B cell (primary cell): ENCODE measurements at regions not wholly inside any gene's neighbourhood (a gene's known extent, or its start where the extent isn't known, plus 50 kb on each side); places are given as distances from the start of the nearest gene placed in this dataset.

Experiments used
- ATAC-seq: fragments of 200-7000 bp; cut with Tn5 transposase; one replicate; pipeline ENCODE4 v1.10.0; 2021; ENCODE audit warnings: low read depth, mild to moderate bottlenecking, moderate number of reproducible peaks, moderate library complexity
- CTCF ChIA-PET: fragments of 350-600 bp; sonication (Branson Sonifier 250); formaldehyde crosslinking; loops from one replicate; lab custom pipeline; 2021; ENCODE audit warnings: antibody characterized with exemption, inconsistent platforms; lab: Charles Lee
- POLR2A ChIA-PET: fragments of 350-600 bp; sonication (Branson Sonifier 250); formaldehyde crosslinking; loops from one replicate; lab custom pipeline; 2021; ENCODE audit warnings: antibody characterized with exemption; lab: Charles Lee
- DNase-seq: peaks from one replicate; pipeline ENCODE4 v3.0.0; 2013
- H2AFZ ChIP-seq: 2 replicates; pipeline ENCODE4 v1.6.1; 2012; ENCODE audit warnings: mild to moderate bottlenecking, low read depth, low read length; ENCODE audit not compliant: insufficient read depth, poor library complexity, severe bottlenecking
- H3K27ac ChIP-seq, 2 donors: 1 replicate in 1 of 2; 2 replicates in 1 of 2; pipeline ENCODE4 v1.5.1; 2012 to 2013; ENCODE audit warnings: low read length in 2 of 2, mild to moderate bottlenecking in 2 of 2, moderate library complexity in 1 of 2
- H3K27me3 ChIP-seq, 4 experiments: fragments of 200-600 bp in 1 of 4; sonication (generic) in 1 of 4; replicated peaks in 1 of 4; 1 replicate in 2 of 4; 2 replicates in 2 of 4; pipeline versions ENCODE4 v1.6.1 to v1.7.0; 2013 to 2016; ENCODE audit warnings: low read length in 3 of 4, mild to moderate bottlenecking in 2 of 4, mixed read lengths in 1 of 4, moderate library complexity in 1 of 4; ENCODE audit not compliant: insufficient read depth in 4 of 4, control insufficient read depth in 3 of 4; ENCODE audit errors: control extremely low read depth in 1 of 4
- H3K36me3 ChIP-seq, 2 experiments: replicated peaks in 1 of 2; 1 replicate in 1 of 2; 2 replicates in 1 of 2; pipeline versions ENCODE4 v1.6.1 to v1.7.1; 2013; ENCODE audit warnings: low read length in 1 of 2; ENCODE audit not compliant: insufficient read depth in 2 of 2, control insufficient read depth in 1 of 2; ENCODE audit errors: control extremely low read depth in 1 of 2, extremely low read depth in 1 of 2
- H3K4me1 ChIP-seq, 2 donors: fragments of 200-600 bp in 1 of 2; sonication (generic) in 1 of 2; 1 replicate in 1 of 2; 2 replicates in 1 of 2; pipeline versions ENCODE4 v1.5.1 to v1.6.1; 2013 to 2017; ENCODE audit warnings: low read length in 2 of 2; ENCODE audit not compliant: control insufficient read depth in 2 of 2, insufficient read depth in 2 of 2
- H3K4me2 ChIP-seq: replicated peaks from 2 replicates; pipeline ENCODE3; 2012; ENCODE audit warnings: mild to moderate bottlenecking, low read depth, low read length; ENCODE audit not compliant: poor library complexity, severe bottlenecking
- H3K4me3 ChIP-seq, 5 experiments: fragments of 200-600 bp in 1 of 5; sonication (generic) in 1 of 5; 1 replicate in 3 of 5; 2 replicates in 2 of 5; pipeline versions ENCODE4 v1.5.1 to v1.7.0; 2011 to 2016; ENCODE audit warnings: low read length in 4 of 5, mild to moderate bottlenecking in 4 of 5, low read depth in 2 of 5, control low read depth in 1 of 5, moderate library complexity in 1 of 5; ENCODE audit not compliant: insufficient read depth in 1 of 5; ENCODE audit errors: control extremely low read depth in 1 of 5, extremely low read depth in 1 of 5
- H3K79me2 ChIP-seq: fragments of 200-600 bp; sonication (generic); one replicate; pipeline ENCODE4 v1.6.0; 2016; ENCODE audit warnings: low read length; ENCODE audit not compliant: control insufficient read depth, insufficient read depth
- H3K9ac ChIP-seq: fragments of 200-600 bp; sonication (generic); 2 replicates; pipeline ENCODE4 v1.6.1; 2017; ENCODE audit warnings: mild to moderate bottlenecking, low read length, moderate library complexity
- H3K9me3 ChIP-seq, 3 donors: one replicate each; pipeline versions ENCODE4 v1.6.1 to v1.7.1; 2013; ENCODE audit warnings: low read length in 2 of 3; ENCODE audit not compliant: control insufficient read depth in 2 of 3, insufficient read depth in 1 of 3; ENCODE audit errors: control extremely low read depth in 1 of 3
- H4K20me1 ChIP-seq: 2 replicates; pipeline ENCODE4 v1.6.0; 2012; ENCODE audit warnings: mild to moderate bottlenecking, low read length; ENCODE audit not compliant: insufficient read depth, control insufficient read depth, poor library complexity, severe bottlenecking
- H3K27ac Mint-ChIP-seq: one replicate; pipeline ENCODE4 v1.8.0; 2021; ENCODE audit warnings: mixed read lengths
- H3K27me3 Mint-ChIP-seq: one replicate; pipeline ENCODE4 v1.8.0; 2021; ENCODE audit warnings: mixed read lengths
- H3K4me1 Mint-ChIP-seq: one replicate; pipeline ENCODE4 v1.8.0; 2021; ENCODE audit warnings: mixed read lengths
- H3K4me3 Mint-ChIP-seq: one replicate; pipeline ENCODE4 v1.8.0; 2021; ENCODE audit warnings: mixed read lengths
- H3K9me3 Mint-ChIP-seq: one replicate; pipeline ENCODE4 v1.8.0; 2022; ENCODE audit warnings: mixed read lengths; ENCODE audit not compliant: insufficient read depth
- CTCF ChIP-seq: fragments of 200-600 bp; IDR thresholded peaks from one replicate; pipeline ENCODE4 v1.8.0; 2022; ENCODE audit warnings: antibody characterized with exemption, mild to moderate bottlenecking
- EZH2 ChIP-seq: IDR thresholded peaks from 2 replicates; pipeline ENCODE4 v1.6.1; 2012; ENCODE audit warnings: borderline replicate concordance, low read depth, mild to moderate bottlenecking, moderate library complexity, low read length; ENCODE audit not compliant: insufficient read depth, poor library complexity, severe bottlenecking
- WGBS: methylation state at CpG from one replicate; pipeline ENCODE4 v1.1.5; 2013; ENCODE audit warnings: missing lambda C conversion rate; ENCODE audit not compliant: insufficient coverage; 5-methylcytosine and 5-hydroxymethylcytosine counted together
- intact Hi-C: fragments of 100-400 bp; cut with micrococcal nuclease; formaldehyde crosslinking; loops from one replicate; pipeline ENCODE4 v1.10.0; 2022

- no peaks in the 10 kb centered on the region for H3K27me3 ChIP-seq
- intact Hi-C loops = no loop called here
- no CpG with 5 or more reads among the region's 1 CpG for WGBS
- no peaks in the 10 kb centered on the region for H3K79me2 ChIP-seq
- H2AFZ ChIP-seq = no peak overlapping the region
- H3K4me1 ChIP-seq = no peaks in the 10 kb centered on the region
- Mint-ChIP-seq H3K4me1 (no peaks in the 10 kb centered on the region), H3K27me3 (no peaks in the 10 kb centered on the region), H3K9me3 (peaks cover 2% of the 10 kb centered on the region), H3K4me3 (no peak overlapping the region), H3K27ac (no peak overlapping the region)
- DNase-seq = no peak
- H3K36me3 ChIP-seq = no peaks in the 10 kb centered on the region
- H3K4me2 ChIP-seq = no peak overlapping the region
- no peaks in the 10 kb centered on the region for H3K9me3 ChIP-seq
- ChIA-PET POLR2A (no interaction called here), CTCF (no interaction called here)
- no peak overlapping the region for H3K9ac ChIP-seq
- TF ChIP-seq EZH2 (no peak), CTCF (no peak)
- ATAC-seq = no peak
- H4K20me1 ChIP-seq = no peaks in the 10 kb centered on the region
- no peak overlapping the region for H3K4me3 ChIP-seq
- H3K27ac ChIP-seq = no peak overlapping the region
Measured at GRCh38 chr2:81670885-81671284, 1366.3 kb upstream of the LRRTM1 start.

- Mint-ChIP-seq H3K9me3 (peaks cover 8% of the 10 kb centered on the region), H3K27me3 (no peaks in the 10 kb centered on the region), H3K27ac (no peak overlapping the region), H3K4me1 (no peaks in the 10 kb centered on the region), H3K4me3 (no peak overlapping the region)
- Histone ChIP-seq H3K27me3 (no peaks in the 10 kb centered on the region), H3K9me3 (peaks cover 0 to 5% (median 4%) of the 10 kb centered on the region in 3 donors), H3K79me2 (no peaks in the 10 kb centered on the region), H3K9ac (no peak overlapping the region), H3K4me3 (no peak overlapping the region), H3K27ac (no peak overlapping the region), H3K4me1 (no peaks in the 10 kb centered on the region), H4K20me1 (no peaks in the 10 kb centered on the region), H3K4me2 (no peak overlapping the region), H2AFZ (no peak overlapping the region), H3K36me3 (no peaks in the 10 kb centered on the region)
- ChIA-PET CTCF (no interaction called here), POLR2A (no interaction called here)
- DNase-seq (no peak), ATAC-seq (no peak)
- 100% methylated on average over 1 of the region's 3 CpGs for WGBS
- intact Hi-C loops = no loop called here
- TF ChIP-seq EZH2 (no peak), CTCF (no peak)
Measured at GRCh38 chr2:81661081-81661480, 1356.5 kb upstream of the LRRTM1 start.
